ENCODE measurements at regions not wholly inside any gene's neighbourhood (a gene's known extent, or its start where the extent isn't known, plus 50 kb on each side); places are given as distances from the start of the nearest gene placed in this dataset.
"Not testable (repeated sequence)": the region's sequence is repeated elsewhere in the genome, so short reads cannot be mapped to it uniquely, and the experiment has no call there.

GRCh38 chr6:81889377-81890053 is 137.0 kb upstream of the TENT5A start:
- Histone ChIP-seq H3K27me3 (ENCODE audit: control insufficient read depth, insufficient read depth, low read length) (no peaks in the 10 kb centered on the region), H3K9ac (ENCODE audit: low read length) (no peak overlapping the region), H3K27ac (ENCODE audit: low read depth, low read length) (no peak overlapping the region), H3K36me3 (ENCODE audit: control insufficient read depth, insufficient read depth, low read length) (no peaks in the 10 kb centered on the region), H3K4me3 (ENCODE audit: low read depth, low read length) (no peak overlapping the region), H3K9me3 (ENCODE audit: control insufficient read depth, insufficient read depth, low read depth, low read length) (no peaks in the 10 kb centered on the region), H3K4me1 (ENCODE audit: control insufficient read depth, insufficient read depth, low read length) (no peaks in the 10 kb centered on the region; the same call in 1 of the 2 replicates)

- not testable (repeated sequence) for H3K36me3 ChIP-seq (ENCODE audit: control insufficient read depth, insufficient read depth, low read length); H3K4me1 ChIP-seq (ENCODE audit: control insufficient read depth, insufficient read depth, low read length); H3K9ac ChIP-seq (ENCODE audit: low read length); H3K27me3 ChIP-seq (ENCODE audit: control insufficient read depth, insufficient read depth, low read length); H3K27ac ChIP-seq (ENCODE audit: low read depth, low read length); H3K4me3 ChIP-seq (ENCODE audit: low read depth, low read length); H3K9me3 ChIP-seq (ENCODE audit: control insufficient read depth, insufficient read depth, low read depth, low read length)
Measured at GRCh38 chr6:81886909-81887308, 134.4 kb upstream of the TENT5A start.

- Histone ChIP-seq H3K27ac (ENCODE audit: low read depth, low read length) (no peak overlapping the region), H3K9me3 (ENCODE audit: control insufficient read depth, insufficient read depth, low read depth, low read length) (no peaks in the 10 kb centered on the region), H3K4me3 (ENCODE audit: low read depth, low read length) (no peak overlapping the region), H3K9ac (ENCODE audit: low read length) (no peak overlapping the region), H3K4me1 (ENCODE audit: control insufficient read depth, insufficient read depth, low read length) (no peaks in the 10 kb centered on the region), H3K36me3 (ENCODE audit: control insufficient read depth, insufficient read depth, low read length) (no peaks in the 10 kb centered on the region), H3K27me3 (ENCODE audit: control insufficient read depth, insufficient read depth, low read length) (no peaks in the 10 kb centered on the region)
Measured at GRCh38 chr6:81886157-81886556, 133.7 kb upstream of the TENT5A start.

GRCh38 chr6:81881660-81882059 is 129.2 kb upstream of the TENT5A start:
- Histone ChIP-seq H3K27ac (ENCODE audit: low read depth, low read length) (no peak overlapping the region), H3K4me3 (ENCODE audit: low read depth, low read length) (no peak overlapping the region), H3K36me3 (ENCODE audit: control insufficient read depth, insufficient read depth, low read length) (no peaks in the 10 kb centered on the region), H3K9ac (ENCODE audit: low read length) (no peak overlapping the region), H3K27me3 (ENCODE audit: control insufficient read depth, insufficient read depth, low read length) (no peaks in the 10 kb centered on the region), H3K9me3 (ENCODE audit: control insufficient read depth, insufficient read depth, low read depth, low read length) (no peaks in the 10 kb centered on the region), H3K4me1 (ENCODE audit: control insufficient read depth, insufficient read depth, low read length) (no peaks in the 10 kb centered on the region)

GRCh38 chr6:81878479-81878878 is 126.0 kb upstream of the TENT5A start:
- Histone ChIP-seq H3K9me3 (ENCODE audit: control insufficient read depth, insufficient read depth, low read depth, low read length) (0 out of 2 replicates have a peak, but pooled peaks cover 2% of the 10 kb centered on the region), H3K9ac (ENCODE audit: low read length) (no peak overlapping the region)

GRCh38 chr6:81876971-81877370 is 124.5 kb upstream of the TENT5A start:
- Histone ChIP-seq H3K36me3 (ENCODE audit: control insufficient read depth, insufficient read depth, low read length) (no peaks in the 10 kb centered on the region), H3K27ac (ENCODE audit: low read depth, low read length) (no peak overlapping the region)

More at GRCh38 chr6:81878479-81878878, 126.0 kb upstream of the TENT5A start:
- Histone ChIP-seq H3K4me1 (ENCODE audit: control insufficient read depth, insufficient read depth, low read length) (peaks cover 3% of the 10 kb centered on the region; the same call in 1 of the 2 replicates), H3K27me3 (ENCODE audit: control insufficient read depth, insufficient read depth, low read length) (no peaks in the 10 kb centered on the region), H3K4me3 (ENCODE audit: low read depth, low read length) (no peak overlapping the region), H3K36me3 (ENCODE audit: control insufficient read depth, insufficient read depth, low read length) (no peaks in the 10 kb centered on the region), H3K27ac (ENCODE audit: low read depth, low read length) (no peak overlapping the region)

GRCh38 chr6:81875782-81876293 is 123.4 kb upstream of the TENT5A start:
- H3K9me3 ChIP-seq (ENCODE audit: control insufficient read depth, insufficient read depth, low read depth, low read length) = 0 out of 2 replicates have a peak, but pooled peaks cover 2% of the 10 kb centered on the region
- peaks cover 3% of the 10 kb centered on the region; the same call in 1 of the 2 replicates for H3K4me1 ChIP-seq (ENCODE audit: control insufficient read depth, insufficient read depth, low read length)
- H3K36me3 ChIP-seq (ENCODE audit: control insufficient read depth, insufficient read depth, low read length) = no peaks in the 10 kb centered on the region
- H3K4me3 ChIP-seq (ENCODE audit: low read depth, low read length) = no peak overlapping the region
- H3K27ac ChIP-seq (ENCODE audit: low read depth, low read length) = no peak overlapping the region
- H3K9ac ChIP-seq (ENCODE audit: low read length) = no peak overlapping the region
- H3K27me3 ChIP-seq (ENCODE audit: control insufficient read depth, insufficient read depth, low read length) = no peaks in the 10 kb centered on the region

More at GRCh38 chr6:81876971-81877370, 124.5 kb upstream of the TENT5A start:
- H3K9ac ChIP-seq (ENCODE audit: low read length) = no peak overlapping the region
- no peaks in the 10 kb centered on the region for H3K27me3 ChIP-seq (ENCODE audit: control insufficient read depth, insufficient read depth, low read length)
- no peak overlapping the region for H3K4me3 ChIP-seq (ENCODE audit: low read depth, low read length)
- H3K4me1 ChIP-seq (ENCODE audit: control insufficient read depth, insufficient read depth, low read length) = peaks cover 3% of the 10 kb centered on the region; the same call in 1 of the 2 replicates
- 0 out of 2 replicates have a peak, but pooled peaks cover 2% of the 10 kb centered on the region for H3K9me3 ChIP-seq (ENCODE audit: control insufficient read depth, insufficient read depth, low read depth, low read length)

GRCh38 chr6:81869749-81870508 is 117.4 kb upstream of the TENT5A start:
- H3K4me3 ChIP-seq (ENCODE audit: low read depth, low read length); H3K27ac ChIP-seq (ENCODE audit: low read depth, low read length); H3K4me1 ChIP-seq (ENCODE audit: control insufficient read depth, insufficient read depth, low read length); H3K9ac ChIP-seq (ENCODE audit: low read length); H3K27me3 ChIP-seq (ENCODE audit: control insufficient read depth, insufficient read depth, low read length); H3K9me3 ChIP-seq (ENCODE audit: control insufficient read depth, insufficient read depth, low read depth, low read length); H3K36me3 ChIP-seq (ENCODE audit: control insufficient read depth, insufficient read depth, low read length): not testable (repeated sequence)

GRCh38 chr6:81865712-81866111 is 113.2 kb upstream of the TENT5A start:
- Histone ChIP-seq H3K9me3 (ENCODE audit: control insufficient read depth, insufficient read depth, low read depth, low read length) (no peaks in the 10 kb centered on the region), H3K4me3 (ENCODE audit: low read depth, low read length) (no peak overlapping the region), H3K36me3 (ENCODE audit: control insufficient read depth, insufficient read depth, low read length) (no peaks in the 10 kb centered on the region), H3K9ac (ENCODE audit: low read length) (no peak overlapping the region), H3K27ac (ENCODE audit: low read depth, low read length) (no peak overlapping the region), H3K4me1 (ENCODE audit: control insufficient read depth, insufficient read depth, low read length) (peaks cover 10% of the 10 kb centered on the region; the same call in 1 of the 2 replicates), H3K27me3 (ENCODE audit: control insufficient read depth, insufficient read depth, low read length) (no peaks in the 10 kb centered on the region)

- no peaks in the 10 kb centered on the region for H3K36me3 ChIP-seq (ENCODE audit: control insufficient read depth, insufficient read depth, low read length)
- H3K4me3 ChIP-seq (ENCODE audit: low read depth, low read length) = no peak overlapping the region
- no peaks in the 10 kb centered on the region for H3K9me3 ChIP-seq (ENCODE audit: control insufficient read depth, insufficient read depth, low read depth, low read length)
- no peak overlapping the region for H3K9ac ChIP-seq (ENCODE audit: low read length)
- H3K4me1 ChIP-seq (ENCODE audit: control insufficient read depth, insufficient read depth, low read length) = peaks cover 10% of the 10 kb centered on the region; the same call in 1 of the 2 replicates
- H3K27ac ChIP-seq (ENCODE audit: low read depth, low read length) = no peak overlapping the region
- no peaks in the 10 kb centered on the region for H3K27me3 ChIP-seq (ENCODE audit: control insufficient read depth, insufficient read depth, low read length)
Measured at GRCh38 chr6:81864124-81864523, 111.6 kb upstream of the TENT5A start.

- no peak overlapping the region for H3K27ac ChIP-seq (ENCODE audit: low read depth, low read length)
- H3K4me1 ChIP-seq (ENCODE audit: control insufficient read depth, insufficient read depth, low read length) = peaks cover 10% of the 10 kb centered on the region; the same call in 1 of the 2 replicates
- H3K4me3 ChIP-seq (ENCODE audit: low read depth, low read length) = no peak overlapping the region
Measured at GRCh38 chr6:81863123-81863522, 110.6 kb upstream of the TENT5A start.

More at GRCh38 chr6:81863123-81863522, 110.6 kb upstream of the TENT5A start:
- Histone ChIP-seq H3K9me3 (ENCODE audit: control insufficient read depth, insufficient read depth, low read depth, low read length) (no peaks in the 10 kb centered on the region), H3K9ac (ENCODE audit: low read length) (no peak overlapping the region), H3K36me3 (ENCODE audit: control insufficient read depth, insufficient read depth, low read length) (no peaks in the 10 kb centered on the region), H3K27me3 (ENCODE audit: control insufficient read depth, insufficient read depth, low read length) (no peaks in the 10 kb centered on the region)
